ENCODE measurements at regions not wholly inside any gene's neighbourhood (a gene's known extent, or its start where the extent isn't known, plus 50 kb on each side); places are given as distances from the start of the nearest gene placed in this dataset.

DNA sequence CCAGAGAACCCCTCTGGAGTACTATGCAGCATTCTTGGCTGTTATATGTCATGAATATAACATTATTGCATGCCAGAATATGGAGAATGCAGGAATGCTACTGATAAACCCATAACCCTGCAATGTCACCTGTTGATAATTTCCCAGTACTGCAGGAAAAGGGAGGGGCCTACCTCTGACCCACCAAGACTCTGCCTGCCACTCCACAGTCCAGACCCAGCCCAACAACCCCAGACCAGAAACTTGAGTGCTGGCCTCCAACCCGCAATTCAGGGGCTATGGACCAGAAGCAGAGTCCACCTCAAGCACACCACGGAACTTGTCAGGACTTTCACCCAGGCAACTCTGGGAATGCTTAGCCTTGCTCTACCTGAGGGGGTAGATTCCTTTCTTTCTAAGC lies 92.9 kb upstream of the WDR44 start (continued):
- TF ChIP-seq, protein P1, sequence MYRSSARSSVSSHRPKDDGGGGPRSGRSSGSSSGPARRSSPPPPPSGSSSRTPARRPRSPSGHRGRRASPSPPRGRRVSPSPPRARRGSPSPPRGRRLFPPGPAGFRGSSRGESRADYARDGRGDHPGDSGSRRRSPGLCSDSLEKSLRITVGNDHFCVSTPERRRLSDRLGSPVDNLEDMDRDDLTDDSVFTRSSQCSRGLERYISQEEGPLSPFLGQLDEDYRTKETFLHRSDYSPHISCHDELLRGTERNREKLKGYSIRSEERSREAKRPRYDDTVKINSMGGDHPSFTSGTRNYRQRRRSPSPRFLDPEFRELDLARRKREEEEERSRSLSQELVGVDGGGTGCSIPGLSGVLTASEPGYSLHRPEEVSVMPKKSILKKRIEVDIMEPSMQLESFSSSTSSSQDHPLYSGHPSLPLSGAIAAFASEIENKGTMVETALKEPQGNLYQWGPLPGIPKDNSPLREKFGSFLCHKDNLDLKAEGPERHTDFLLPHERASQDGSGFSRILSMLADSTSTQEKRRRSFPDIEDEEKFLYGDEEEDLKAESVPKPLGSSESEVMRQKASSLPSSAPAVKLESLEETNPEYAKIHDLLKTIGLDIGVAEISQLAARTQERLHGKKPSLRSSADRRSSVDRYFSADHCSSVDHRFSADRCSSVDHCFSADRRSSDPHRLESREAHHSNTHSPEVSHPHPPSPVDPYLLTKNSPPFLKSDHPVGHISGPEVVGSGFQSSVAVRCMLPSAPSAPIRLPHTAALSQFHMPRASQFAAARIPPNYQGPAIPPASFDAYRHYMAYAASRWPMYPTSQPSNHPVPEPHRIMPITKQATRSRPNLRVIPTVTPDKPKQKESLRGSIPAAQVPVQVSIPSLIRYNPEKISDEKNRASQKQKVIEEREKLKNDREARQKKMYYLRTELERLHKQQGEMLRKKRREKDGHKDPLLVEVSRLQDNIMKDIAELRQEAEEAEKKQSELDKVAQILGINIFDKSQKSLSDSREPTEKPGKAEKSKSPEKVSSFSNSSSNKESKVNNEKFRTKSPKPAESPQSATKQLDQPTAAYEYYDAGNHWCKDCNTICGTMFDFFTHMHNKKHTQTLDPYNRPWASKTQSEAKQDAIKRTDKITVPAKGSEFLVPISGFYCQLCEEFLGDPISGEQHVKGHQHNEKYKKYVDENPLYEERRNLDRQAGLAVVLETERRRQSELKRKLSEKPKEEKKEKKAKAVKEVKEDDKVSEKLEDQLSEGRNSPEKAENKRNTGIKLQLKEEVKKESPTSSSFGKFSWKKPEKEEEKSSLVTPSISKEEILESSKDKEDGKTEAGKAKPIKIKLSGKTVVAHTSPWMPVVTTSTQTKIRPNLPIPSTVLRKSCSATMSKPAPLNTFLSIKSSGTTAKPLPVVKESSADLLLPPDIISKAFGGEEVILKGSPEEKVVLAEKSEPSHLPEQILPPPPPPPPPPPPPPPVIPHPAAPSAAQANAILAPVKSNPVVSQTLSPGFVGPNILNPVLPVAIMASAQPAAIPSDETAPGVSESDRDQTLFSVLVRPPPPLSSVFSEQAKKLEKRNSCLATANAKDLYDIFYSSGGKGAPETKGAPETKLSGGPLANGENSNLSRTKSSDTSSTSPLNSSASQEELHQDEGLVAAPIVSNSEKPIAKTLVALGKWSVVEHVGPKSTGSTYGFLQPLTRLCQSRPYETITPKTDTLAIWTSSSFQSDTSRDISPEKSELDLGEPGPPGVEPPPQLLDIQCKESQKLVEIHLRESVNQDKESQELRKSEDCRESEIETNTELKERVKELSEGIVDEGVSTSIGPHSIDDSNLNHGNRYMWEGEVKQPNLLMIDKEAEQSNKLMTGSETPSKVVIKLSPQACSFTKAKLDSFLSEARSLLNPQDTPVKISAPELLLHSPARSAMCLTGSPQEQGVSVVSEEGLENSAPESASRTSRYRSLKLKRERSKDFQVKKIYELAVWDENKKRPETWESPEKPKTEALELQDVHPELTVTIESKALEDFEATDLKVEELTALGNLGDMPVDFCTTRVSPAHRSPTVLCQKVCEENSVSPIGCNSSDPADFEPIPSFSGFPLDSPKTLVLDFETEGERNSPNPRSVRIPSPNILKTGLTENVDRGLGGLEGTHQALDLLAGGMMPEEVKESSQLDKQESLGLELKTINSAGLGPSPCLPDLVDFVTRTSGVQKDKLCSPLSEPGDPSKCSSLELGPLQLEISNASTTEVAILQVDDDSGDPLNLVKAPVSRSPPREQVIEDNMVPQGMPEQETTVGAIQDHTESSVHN (CRISPR knock-in tag; IDR thresholded peaks at IDR 0.05) = no peak
- TF ChIP-seq MEIS1 (CRISPR knock-in tag; IDR thresholded peaks at IDR 0.05; ENCODE audit: borderline replicate concordance) (no peak), PHF21A (CRISPR knock-in tag; IDR thresholded peaks at IDR 0.05) (no peak), EZH2 (conservative IDR thresholded peaks at IDR 0.05; ENCODE audit: low read depth, low read length) (no peak)

DNA sequence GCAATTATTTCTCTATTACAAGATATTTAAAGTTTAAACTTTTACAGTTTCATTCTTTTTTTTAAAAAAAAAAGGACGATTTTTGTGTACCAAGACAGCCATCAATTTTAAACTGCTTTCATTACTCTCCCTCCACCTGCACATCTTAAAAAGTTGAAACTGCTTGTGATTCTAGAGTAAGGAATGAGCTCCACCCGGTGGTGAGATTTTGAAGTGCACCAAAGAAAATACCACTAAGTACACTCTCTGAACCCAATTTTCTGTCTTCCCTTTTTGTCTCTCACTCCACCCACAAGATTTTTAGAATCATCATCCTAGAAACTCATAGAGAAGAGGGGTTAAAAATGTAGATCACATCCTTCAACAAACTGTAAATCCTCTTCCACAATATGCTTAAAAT lies 91.3 kb upstream of the WDR44 start:
- H3K9ac ChIP-seq (ENCODE audit: insufficient read depth, low read depth, low read length) = no peak overlapping the region
- H3K9me3 ChIP-seq (ENCODE audit: low read length) = no peaks in the 10 kb centered on the region
- H3K4me3 ChIP-seq (replicated peaks in 1 of 3; ENCODE audit: insufficient read depth in 1 of 3, low read depth in 2 of 3, low read length in 3 of 3) = no peak overlapping the region
- no peaks in the 10 kb centered on the region for H3K36me3 ChIP-seq (replicated peaks in 1 of 2; ENCODE audit: control insufficient read depth in 1 of 2, insufficient read depth in 2 of 2, low read length in 2 of 2)
- no peak for ATAC-seq
- no peaks in the 10 kb centered on the region for H4K20me1 ChIP-seq (ENCODE audit: insufficient read depth, low read length)
- H3K4me2 ChIP-seq (ENCODE audit: low read depth, low read length) = no peak overlapping the region
- WGBS (ENCODE audit: low lambda C conversion rate) = 0% methylated on average over 2 of the region's 2 CpGs
- H3K27me3 ChIP-seq (ENCODE audit: control insufficient read depth in 1 of 2, insufficient read depth in 2 of 2, low read length in 2 of 2) = no peaks in the 10 kb centered on the region
- H3K4me1 ChIP-seq (ENCODE audit: insufficient read depth, low read length) = no peaks in the 10 kb centered on the region
- peak; percentile 7 for DNase-seq (ENCODE audit: low spot score)
- H3K27ac ChIP-seq (ENCODE audit: extremely low read length, insufficient read depth, low read length) = no peak overlapping the region
- intact Hi-C loops (cut with micrococcal nuclease; ENCODE audit: unreplicated experiment) = no loop called here
- POLR2A ChIA-PET = no interaction called here
- no peak overlapping the region for H2AFZ ChIP-seq (ENCODE audit: low read length)
- H3K79me2 ChIP-seq (ENCODE audit: insufficient read depth, low read length) = no peaks in the 10 kb centered on the region
- peak; percentile 59 for FAIRE-seq
- CTCF ChIA-PET (ENCODE audit: low intra/inter-chr PET ratio, low total read pairs) = no interaction called here
- in situ Hi-C loops (cut with HindIII; ENCODE audit: extremely low pct_ligation_motif_present, low pct_unique_long_range_greater_than_20kb) = no loop called here
- TF ChIP-seq SMC3 (IDR thresholded peaks at IDR 0.05; ENCODE audit: low read length) (peak; percentile 28; the same call in 1 of the 2 replicates), STAG1 (CRISPR knock-in tag; IDR thresholded peaks at IDR 0.05) (peak; percentile 65)
- TF ChIP-seq, protein P2, sequence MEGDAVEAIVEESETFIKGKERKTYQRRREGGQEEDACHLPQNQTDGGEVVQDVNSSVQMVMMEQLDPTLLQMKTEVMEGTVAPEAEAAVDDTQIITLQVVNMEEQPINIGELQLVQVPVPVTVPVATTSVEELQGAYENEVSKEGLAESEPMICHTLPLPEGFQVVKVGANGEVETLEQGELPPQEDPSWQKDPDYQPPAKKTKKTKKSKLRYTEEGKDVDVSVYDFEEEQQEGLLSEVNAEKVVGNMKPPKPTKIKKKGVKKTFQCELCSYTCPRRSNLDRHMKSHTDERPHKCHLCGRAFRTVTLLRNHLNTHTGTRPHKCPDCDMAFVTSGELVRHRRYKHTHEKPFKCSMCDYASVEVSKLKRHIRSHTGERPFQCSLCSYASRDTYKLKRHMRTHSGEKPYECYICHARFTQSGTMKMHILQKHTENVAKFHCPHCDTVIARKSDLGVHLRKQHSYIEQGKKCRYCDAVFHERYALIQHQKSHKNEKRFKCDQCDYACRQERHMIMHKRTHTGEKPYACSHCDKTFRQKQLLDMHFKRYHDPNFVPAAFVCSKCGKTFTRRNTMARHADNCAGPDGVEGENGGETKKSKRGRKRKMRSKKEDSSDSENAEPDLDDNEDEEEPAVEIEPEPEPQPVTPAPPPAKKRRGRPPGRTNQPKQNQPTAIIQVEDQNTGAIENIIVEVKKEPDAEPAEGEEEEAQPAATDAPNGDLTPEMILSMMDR (CRISPR knock-in tag; IDR thresholded peaks at IDR 0.05) = peak; percentile 57
- TF ChIP-seq, protein P3, sequence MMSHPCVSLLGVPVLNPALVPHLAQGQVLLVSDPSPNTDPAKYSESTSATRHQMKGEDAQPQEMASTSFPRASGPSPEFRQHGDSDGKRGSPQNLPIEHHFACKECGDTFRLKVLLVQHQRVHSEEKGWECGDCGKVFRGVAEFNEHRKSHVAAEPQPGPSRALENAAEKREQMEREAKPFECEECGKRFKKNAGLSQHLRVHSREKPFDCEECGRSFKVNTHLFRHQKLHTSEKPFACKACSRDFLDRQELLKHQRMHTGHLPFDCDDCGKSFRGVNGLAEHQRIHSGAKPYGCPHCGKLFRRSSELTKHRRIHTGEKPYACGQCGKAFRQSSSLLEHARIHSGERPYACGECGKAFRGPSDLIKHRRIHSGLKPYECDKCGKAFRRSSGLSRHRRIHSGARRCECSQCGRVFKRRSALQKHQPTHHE (CRISPR knock-in tag; IDR thresholded peaks at IDR 0.05; ENCODE audit: borderline replicate concordance) = no peak
- BruUV-seq (replicated peaks) = no TSS peak

Measured in HepG2 (cell line).